ENCODE measurements at regions not wholly inside any gene's neighbourhood (a gene's known extent, or its start where the extent isn't known, plus 50 kb on each side); places are given as distances from the start of the nearest gene placed in this dataset.
A peak's percentile ranks its signal among the peaks of the same experiment; 100 is the strongest.
"Not testable (repeated sequence)": the region's sequence is repeated elsewhere in the genome, so short reads cannot be mapped to it uniquely, and the experiment has no call there.

DNA sequence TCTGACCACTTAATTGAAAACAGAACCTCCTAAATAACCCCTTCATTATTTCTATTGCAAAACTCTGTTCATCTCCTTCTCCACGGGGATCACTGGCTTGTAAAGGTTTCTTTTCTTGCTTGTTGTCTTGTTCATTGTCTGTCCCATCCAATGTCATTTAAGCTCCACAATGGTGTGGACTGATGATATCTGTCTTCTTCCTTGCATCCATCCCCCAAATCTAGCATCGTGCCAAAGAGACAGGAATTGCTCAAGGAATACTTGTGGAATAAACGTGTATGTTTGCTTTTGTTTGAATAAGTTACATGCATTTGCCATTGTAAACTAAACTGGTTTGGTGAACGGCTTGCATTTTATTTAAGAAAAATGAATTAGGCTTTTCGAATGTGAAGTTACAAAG, 306.8 kb upstream of the POM121L12 start:
- ATAC-seq; intact Hi-C loops (cut with DNase I); H3K9me3 ChIP-seq (ENCODE audit: control insufficient read depth, low read length); H3K27me3 ChIP-seq (ENCODE audit: control insufficient read depth, insufficient read depth); H3K4me1 ChIP-seq (ENCODE audit: control insufficient read depth, insufficient read depth, low read length); DNase-seq; H3K27ac ChIP-seq (ENCODE audit: low read length); H3K4me3 ChIP-seq (ENCODE audit: low read length): not testable (repeated sequence)
- WGBS, result 78% methylated on average over 5 of the region's 5 CpGs

DNA sequence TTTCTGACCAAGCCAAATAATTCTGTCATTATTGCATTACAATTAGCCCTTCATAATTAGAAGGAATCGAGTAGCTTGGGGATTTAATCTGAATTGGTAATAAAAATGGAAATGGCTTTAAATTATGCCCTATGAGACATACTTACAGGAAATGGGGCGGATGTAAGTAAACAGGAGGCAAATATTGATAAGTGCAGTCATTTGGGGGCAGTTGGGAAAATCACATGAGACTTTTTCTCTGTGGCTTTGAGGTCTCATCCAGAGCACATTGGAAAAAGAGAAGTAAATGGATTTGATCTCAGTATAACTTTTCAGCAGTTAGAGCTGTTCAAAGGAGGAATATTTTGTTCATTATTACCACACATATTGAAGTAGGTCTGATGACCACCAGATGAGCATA, 307.8 kb upstream of the POM121L12 start:
- intact Hi-C loops (cut with DNase I), result no loop called here
- no peak overlapping the region for H3K27ac ChIP-seq (ENCODE audit: low read length)
- ATAC-seq (no peak), DNase-seq (no peak)
- H3K4me1 ChIP-seq (ENCODE audit: control insufficient read depth, insufficient read depth, low read length), result no peaks in the 10 kb centered on the region
- H3K4me3 ChIP-seq (ENCODE audit: low read length), result no peak overlapping the region
- WGBS, result 44% methylated on average over 2 of the region's 2 CpGs
- no peaks in the 10 kb centered on the region for H3K9me3 ChIP-seq (ENCODE audit: control insufficient read depth, low read length)
- H3K27me3 ChIP-seq (ENCODE audit: control insufficient read depth, insufficient read depth), result no peaks in the 10 kb centered on the region

DNA sequence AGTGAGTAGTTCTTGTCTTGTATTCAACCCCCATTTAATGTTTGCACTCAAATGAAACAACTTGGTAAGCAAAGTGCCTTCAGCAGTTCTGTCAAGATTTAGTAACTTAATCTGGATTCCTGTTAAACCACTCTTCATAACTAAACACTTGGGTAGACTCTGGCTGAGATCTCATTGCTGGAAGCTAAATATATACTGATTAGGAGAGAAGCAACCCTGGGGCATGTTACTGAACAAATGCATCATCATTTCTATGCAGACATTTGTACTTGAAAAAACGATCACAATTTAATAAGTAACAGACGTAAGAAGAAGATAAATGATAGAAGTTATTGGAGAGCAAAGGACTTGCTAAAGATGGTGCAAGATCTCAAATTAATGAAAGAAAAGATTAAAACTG, 308.4 kb upstream of the POM121L12 start:
- H3K27me3 ChIP-seq (ENCODE audit: control insufficient read depth, insufficient read depth), result no peaks in the 10 kb centered on the region
- no peak overlapping the region for H3K27ac ChIP-seq (ENCODE audit: low read length)
- DNase-seq (no peak), ATAC-seq (no peak)
- no peak overlapping the region for H3K4me3 ChIP-seq (ENCODE audit: low read length)
- intact Hi-C loops (cut with DNase I), result no loop called here
- H3K4me1 ChIP-seq (ENCODE audit: control insufficient read depth, insufficient read depth, low read length), result no peaks in the 10 kb centered on the region
- no peaks in the 10 kb centered on the region for H3K9me3 ChIP-seq (ENCODE audit: control insufficient read depth, low read length)
- 33% methylated on average over 2 of the region's 2 CpGs for WGBS

DNA sequence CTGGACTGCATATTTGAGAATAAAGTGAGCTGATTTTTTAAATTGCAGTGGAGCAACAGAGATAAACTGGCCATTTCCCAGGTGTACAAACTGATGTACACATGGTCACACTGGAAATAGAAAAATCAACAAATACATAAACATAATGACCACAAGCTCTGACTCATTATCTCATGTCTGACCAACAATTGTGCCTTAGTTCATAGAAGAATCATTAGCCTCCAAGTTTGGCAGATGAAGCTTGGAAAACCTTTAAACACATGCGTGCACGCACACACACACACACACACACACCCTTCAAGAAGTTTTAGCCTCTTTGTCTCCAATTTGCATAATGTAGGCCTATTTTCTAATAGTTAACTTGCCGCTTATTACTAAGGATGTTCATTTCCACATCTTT, 308.9 kb upstream of the POM121L12 start:
- no peak overlapping the region for H3K27ac ChIP-seq (ENCODE audit: low read length)
- no peak overlapping the region for H3K4me3 ChIP-seq (ENCODE audit: low read length)
- no peaks in the 10 kb centered on the region for H3K27me3 ChIP-seq (ENCODE audit: control insufficient read depth, insufficient read depth)
- 75% methylated on average over 3 of the region's 3 CpGs for WGBS
- no peak for ATAC-seq
- intact Hi-C loops (cut with DNase I), result no loop called here
- no peaks in the 10 kb centered on the region for H3K4me1 ChIP-seq (ENCODE audit: control insufficient read depth, insufficient read depth, low read length)
- DNase-seq, result no peak
- H3K9me3 ChIP-seq (ENCODE audit: control insufficient read depth, low read length), result no peaks in the 10 kb centered on the region

DNA sequence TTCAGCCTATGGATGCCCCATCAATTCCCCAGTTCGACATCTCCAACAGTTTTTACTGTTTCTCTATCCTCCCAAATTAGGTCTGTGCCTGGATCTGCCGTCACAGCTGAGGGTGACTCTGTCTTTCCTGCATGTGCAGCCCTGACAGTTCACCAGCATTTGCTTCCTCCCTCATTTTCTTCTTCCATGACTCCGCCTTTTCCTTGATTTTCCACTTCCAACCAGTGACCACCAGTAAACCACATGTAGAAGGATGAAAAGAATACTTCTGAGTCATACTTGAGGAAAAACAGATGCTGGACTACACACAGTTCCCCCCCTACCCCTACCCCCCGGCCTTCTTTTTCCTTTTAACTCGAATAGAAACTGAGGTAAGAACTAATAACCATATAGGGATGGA, 311.8 kb upstream of the POM121L12 start:
- no peak for ATAC-seq
- H3K27me3 ChIP-seq (ENCODE audit: control insufficient read depth, insufficient read depth), result no peaks in the 10 kb centered on the region
- DNase-seq, result no peak
- H3K4me3 ChIP-seq (ENCODE audit: low read length), result no peak overlapping the region
- intact Hi-C loops (cut with DNase I), result no loop called here
- 77% methylated on average over 5 of the region's 5 CpGs for WGBS
- H3K4me1 ChIP-seq (ENCODE audit: control insufficient read depth, insufficient read depth, low read length), result no peaks in the 10 kb centered on the region
- no peaks in the 10 kb centered on the region for H3K9me3 ChIP-seq (ENCODE audit: control insufficient read depth, low read length)
- H3K27ac ChIP-seq (ENCODE audit: low read length), result no peak overlapping the region

DNA sequence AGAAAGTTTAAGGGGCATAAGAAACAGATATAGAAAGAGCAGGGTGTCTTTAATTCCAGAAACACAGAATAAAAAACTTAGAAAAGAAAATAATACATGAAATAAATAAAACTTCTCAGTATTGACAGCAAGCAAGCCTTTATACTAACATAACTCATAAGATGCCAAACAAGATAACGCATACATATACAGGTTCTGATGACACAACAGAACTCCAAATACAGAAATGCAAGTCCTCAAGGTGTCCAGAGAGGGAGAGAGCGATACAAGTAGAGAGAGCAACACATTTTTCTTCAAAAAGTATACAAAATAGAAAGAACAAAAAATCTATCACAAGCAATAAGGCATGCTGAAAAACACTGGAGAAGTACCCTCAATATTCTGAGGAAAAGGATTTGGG, 314.6 kb upstream of the POM121L12 start:
- intact Hi-C loops (cut with DNase I), result no loop called here
- Histone ChIP-seq H3K4me3 (ENCODE audit: low read length) (no peak overlapping the region), H3K27me3 (ENCODE audit: control insufficient read depth, insufficient read depth) (no peaks in the 10 kb centered on the region), H3K27ac (ENCODE audit: low read length) (no peak overlapping the region), H3K9me3 (ENCODE audit: control insufficient read depth, low read length) (no peaks in the 10 kb centered on the region), H3K4me1 (ENCODE audit: control insufficient read depth, insufficient read depth, low read length) (no peaks in the 10 kb centered on the region)
- 93% methylated on average over 2 of the region's 2 CpGs for WGBS
- ATAC-seq (no peak), DNase-seq (no peak)

DNA sequence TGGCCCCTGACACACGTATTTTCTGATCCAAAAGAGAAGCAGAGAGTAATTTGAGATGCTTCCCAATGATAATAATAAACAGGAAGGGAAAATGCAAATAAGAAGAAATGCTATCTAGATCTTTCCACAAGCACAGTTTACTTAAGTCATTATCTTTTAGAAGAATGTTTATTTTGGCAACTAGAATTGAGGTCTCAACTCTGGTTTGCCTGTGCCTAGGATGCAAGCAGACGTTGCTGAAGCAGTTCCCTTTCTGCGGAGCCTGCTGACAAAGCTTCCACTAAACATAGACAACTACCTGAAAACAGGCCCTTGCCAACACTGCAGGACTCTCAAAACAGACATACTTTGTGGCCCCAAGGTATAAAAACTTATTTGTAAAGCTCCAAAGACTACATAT, 315.8 kb upstream of the POM121L12 start:
- Histone ChIP-seq H3K27ac (ENCODE audit: low read length) (no peak overlapping the region), H3K4me1 (ENCODE audit: control insufficient read depth, insufficient read depth, low read length) (no peaks in the 10 kb centered on the region), H3K9me3 (ENCODE audit: control insufficient read depth, low read length) (no peaks in the 10 kb centered on the region), H3K27me3 (ENCODE audit: control insufficient read depth, insufficient read depth) (no peaks in the 10 kb centered on the region), H3K4me3 (ENCODE audit: low read length) (no peak overlapping the region)
- WGBS, result 26% methylated on average over 3 of the region's 3 CpGs
- intact Hi-C loops (cut with DNase I), result no loop called here
- ATAC-seq (peak in 1 of 2 donors; percentile 46), DNase-seq (no peak)

DNA sequence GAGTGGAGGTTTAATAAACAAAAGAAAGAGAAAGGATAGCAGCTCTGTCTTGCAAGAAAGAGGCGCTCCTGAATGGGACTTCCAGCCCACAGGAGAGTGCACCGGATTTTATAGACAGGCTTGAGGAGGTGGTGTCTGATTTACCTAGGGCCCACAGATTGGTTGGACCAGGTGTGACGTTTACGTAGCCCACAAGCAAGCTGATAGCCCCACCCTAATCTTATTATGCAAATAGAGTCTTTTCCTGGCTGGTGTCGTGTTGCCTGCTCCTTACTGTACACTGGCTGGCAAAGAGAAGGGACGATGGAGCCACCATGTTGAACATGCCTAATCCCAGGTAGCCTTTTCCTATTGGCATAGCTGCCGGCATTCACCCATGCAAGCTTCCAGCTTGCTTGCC, 319.7 kb upstream of the POM121L12 start:
- intact Hi-C loops (cut with DNase I), result no loop called here
- no peak overlapping the region for H3K27ac ChIP-seq (ENCODE audit: low read length)
- 88% methylated on average over 7 of the region's 7 CpGs for WGBS
- ATAC-seq (no peak), DNase-seq (no peak)
- no peak overlapping the region for H3K4me3 ChIP-seq (ENCODE audit: low read length)
- no peaks in the 10 kb centered on the region for H3K4me1 ChIP-seq (ENCODE audit: control insufficient read depth, insufficient read depth, low read length)
- H3K9me3 ChIP-seq (ENCODE audit: control insufficient read depth, low read length), result no peaks in the 10 kb centered on the region
- H3K27me3 ChIP-seq (ENCODE audit: control insufficient read depth, insufficient read depth), result no peaks in the 10 kb centered on the region

DNA sequence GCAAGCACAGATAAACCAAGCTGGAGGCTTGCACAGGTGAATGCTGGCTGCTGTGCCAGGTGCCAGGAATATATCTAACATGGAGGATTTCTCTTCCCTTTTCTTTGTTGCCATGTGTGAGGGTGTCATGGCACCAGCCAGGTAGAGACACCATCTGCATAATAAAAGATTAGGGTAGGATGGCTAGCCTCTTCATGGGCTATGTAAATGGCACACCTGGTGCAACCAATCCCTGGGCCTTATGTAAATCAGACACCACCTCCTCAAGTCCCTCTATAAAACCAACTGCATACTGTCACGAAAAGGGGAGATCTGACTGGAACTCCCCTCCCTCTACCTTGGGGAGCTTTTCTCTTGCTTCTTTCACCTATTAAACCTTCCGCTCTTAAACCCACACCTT, 322.5 kb upstream of the POM121L12 start:
- intact Hi-C loops (cut with DNase I), result no loop called here
- Histone ChIP-seq H3K4me3 (ENCODE audit: low read length) (no peak overlapping the region), H3K9me3 (ENCODE audit: control insufficient read depth, low read length) (no peaks in the 10 kb centered on the region), H3K27ac (ENCODE audit: low read length) (no peak overlapping the region), H3K27me3 (ENCODE audit: control insufficient read depth, insufficient read depth) (no peaks in the 10 kb centered on the region), H3K4me1 (ENCODE audit: control insufficient read depth, insufficient read depth, low read length) (no peaks in the 10 kb centered on the region)
- DNase-seq, result no peak
- no peak for ATAC-seq
- WGBS, result 44% methylated on average over 2 of the region's 2 CpGs

DNA sequence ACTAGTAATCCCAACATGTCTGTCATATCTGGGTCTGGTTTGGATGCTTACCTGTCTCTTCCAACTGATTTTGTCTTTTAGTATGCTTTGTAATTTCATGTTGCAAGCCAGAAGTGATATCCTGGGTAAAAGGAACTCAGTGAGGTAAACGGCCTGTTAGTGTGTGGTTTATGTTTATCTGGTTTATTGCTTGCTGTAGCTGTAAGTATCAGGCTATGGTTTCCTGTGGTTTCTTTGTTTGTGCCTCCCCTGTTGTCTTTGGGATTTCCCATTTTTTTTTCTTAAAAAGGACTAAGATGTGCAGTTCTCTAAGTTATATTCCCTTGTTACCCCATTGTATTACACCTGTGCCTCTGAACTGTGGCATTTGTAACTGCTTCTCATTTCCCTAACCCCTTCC, 323.5 kb upstream of the POM121L12 start:
- H3K9me3 ChIP-seq (ENCODE audit: control insufficient read depth, low read length), result no peaks in the 10 kb centered on the region
- no peak overlapping the region for H3K27ac ChIP-seq (ENCODE audit: low read length)
- no peaks in the 10 kb centered on the region for H3K27me3 ChIP-seq (ENCODE audit: control insufficient read depth, insufficient read depth)
- intact Hi-C loops (cut with DNase I), result no loop called here
- no peaks in the 10 kb centered on the region for H3K4me1 ChIP-seq (ENCODE audit: control insufficient read depth, insufficient read depth, low read length)
- WGBS, result 42% methylated on average over 1 of the region's 1 CpG
- ATAC-seq, result no peak
- no peak overlapping the region for H3K4me3 ChIP-seq (ENCODE audit: low read length)
- no peak for DNase-seq

DNA sequence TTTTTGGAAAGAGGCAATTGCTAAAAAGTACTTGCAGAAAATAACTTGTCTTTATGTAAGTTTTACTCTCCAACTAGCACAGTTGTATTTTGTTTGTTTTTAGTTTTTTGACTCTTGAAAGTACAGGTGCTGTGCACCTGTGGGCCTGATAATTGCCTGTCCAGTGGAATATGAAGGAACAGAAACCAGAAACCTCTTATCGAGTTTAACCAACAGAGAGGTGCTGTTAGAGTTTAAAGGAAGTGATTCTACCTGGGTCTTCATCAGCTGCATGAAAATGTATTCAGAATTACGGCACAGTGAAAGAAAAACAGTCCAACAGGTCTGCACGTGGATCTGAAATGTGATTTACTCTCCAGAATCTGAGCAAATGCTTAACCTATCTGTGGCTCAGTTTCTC, 326.6 kb upstream of the POM121L12 start:
- Histone ChIP-seq H3K27me3 (ENCODE audit: control insufficient read depth, insufficient read depth) (no peaks in the 10 kb centered on the region), H3K27ac (ENCODE audit: low read length) (no peak overlapping the region), H3K4me3 (ENCODE audit: low read length) (no peak overlapping the region), H3K9me3 (ENCODE audit: control insufficient read depth, low read length) (no peaks in the 10 kb centered on the region), H3K4me1 (ENCODE audit: control insufficient read depth, insufficient read depth, low read length) (no peaks in the 10 kb centered on the region)
- intact Hi-C loops (cut with DNase I), result no loop called here
- ATAC-seq, result no peak
- 78% methylated on average over 3 of the region's 3 CpGs for whole genome bisulfite sequencing
- DNase-seq, result no peak

DNA sequence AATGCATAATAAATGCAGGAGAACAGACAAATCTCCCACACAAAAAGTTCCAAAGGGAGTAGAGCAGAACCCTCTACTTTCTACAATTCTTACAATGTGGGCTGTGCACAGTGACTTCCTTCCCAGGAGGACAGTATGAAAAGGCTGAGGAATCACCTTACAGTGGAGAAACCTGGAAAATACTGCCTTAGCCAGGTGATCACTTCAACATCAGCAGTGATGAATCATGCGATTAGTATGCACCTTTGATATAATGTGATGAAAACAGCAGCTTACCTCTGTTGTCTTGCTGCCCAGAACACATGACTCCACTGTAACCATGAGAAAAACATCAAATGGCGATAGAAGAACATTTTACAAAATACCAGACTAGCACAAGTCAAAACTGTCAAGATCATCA, 329.7 kb upstream of the POM121L12 start:
- DNase-seq, result no peak
- intact Hi-C loops (cut with DNase I), result no loop called here
- WGBS, result 89% methylated on average over 2 of the region's 2 CpGs
- Histone ChIP-seq H3K9me3 (ENCODE audit: control insufficient read depth, low read length) (no peaks in the 10 kb centered on the region), H3K4me3 (ENCODE audit: low read length) (no peak overlapping the region), H3K27ac (ENCODE audit: low read length) (no peak overlapping the region), H3K27me3 (ENCODE audit: control insufficient read depth, insufficient read depth) (no peaks in the 10 kb centered on the region), H3K4me1 (ENCODE audit: control insufficient read depth, insufficient read depth, low read length) (no peaks in the 10 kb centered on the region)
- no peak for ATAC-seq
